Common myeloid progenitor, CD34-positive (primary cell): ENCODE measurements at regions not wholly inside any gene's neighbourhood (a gene's known extent, or its start where the extent isn't known, plus 50 kb on each side); places are given as distances from the start of the nearest gene placed in this dataset.

ENCODE experiments used
- CTCF ChIA-PET: fragments of 350-600 bp; sonication (Branson Sonifier 250); formaldehyde crosslinking; loops from one replicate; lab custom pipeline; 2021; ENCODE audit warnings: antibody characterized with exemption; lab: Charles Lee
- POLR2A ChIA-PET: fragments of 350-600 bp; sonication (Branson Sonifier 250); formaldehyde crosslinking; loops from one replicate; lab custom pipeline; 2021; ENCODE audit warnings: antibody characterized with exemption; lab: Charles Lee
- DNase-seq, 3 donors: peaks; one replicate each; pipeline versions ENCODE4 v3.0.0 to v3.0.0-alpha.2; 2013
- H3K27ac ChIP-seq, 2 experiments: 1 replicate in 1 of 2; 2 replicates in 1 of 2; pipeline ENCODE4 v1.7.0; 2013; ENCODE audit warnings: inconsistent platforms in 2 of 2, low read length in 2 of 2, mild to moderate bottlenecking in 2 of 2, low read depth in 1 of 2, moderate library complexity in 1 of 2; ENCODE audit not compliant: severe bottlenecking in 2 of 2, insufficient read depth in 1 of 2, poor library complexity in 1 of 2
- H3K27me3 ChIP-seq, 5 experiments: replicated peaks in 2 of 5; 1 replicate in 3 of 5; 2 replicates in 2 of 5; pipeline versions ENCODE4 v1.6.1 to v1.7.0; 2013; ENCODE audit warnings: low read length in 4 of 5, mild to moderate bottlenecking in 2 of 5, moderate library complexity in 2 of 5, inconsistent platforms in 1 of 5; ENCODE audit not compliant: insufficient read depth in 5 of 5, control insufficient read depth in 4 of 5
- H3K36me3 ChIP-seq, 4 experiments: 1 replicate in 2 of 4; 2 replicates in 2 of 4; pipeline versions ENCODE4 v1.6.1 to v1.7.0; 2013; ENCODE audit warnings: low read length in 3 of 4, control low read depth in 1 of 4, mild to moderate bottlenecking in 1 of 4; ENCODE audit not compliant: control insufficient read depth in 4 of 4, insufficient read depth in 4 of 4
- H3K4me1 ChIP-seq, 4 experiments: 1 replicate in 3 of 4; 2 replicates in 1 of 4; pipeline versions ENCODE4 v1.6.1 to v1.7.1; 2013; ENCODE audit warnings: low read length in 3 of 4, mild to moderate bottlenecking in 3 of 4, control low read depth in 1 of 4, inconsistent platforms in 1 of 4, moderate library complexity in 1 of 4; ENCODE audit not compliant: control insufficient read depth in 4 of 4, insufficient read depth in 4 of 4; ENCODE audit errors: control extremely low read depth in 1 of 4
- H3K4me3 ChIP-seq, 7 experiments: 1 replicate in 4 of 7; 2 replicates in 3 of 7; pipeline versions ENCODE4 v1.5.1 to v1.7.0; 2013; ENCODE audit warnings: mild to moderate bottlenecking in 7 of 7, low read length in 6 of 7, moderate library complexity in 6 of 7, inconsistent platforms in 2 of 7, low read depth in 2 of 7, control low read depth in 1 of 7; ENCODE audit not compliant: insufficient read depth in 4 of 7, control insufficient read depth in 1 of 7; ENCODE audit errors: extremely low read depth in 1 of 7
- H3K9me3 ChIP-seq, 5 experiments: 1 replicate in 4 of 5; 2 replicates in 1 of 5; pipeline versions ENCODE4 v1.6.1 to v1.7.1; 2013; ENCODE audit warnings: low read length in 4 of 5, mild to moderate bottlenecking in 2 of 5, inconsistent platforms in 1 of 5, low read depth in 1 of 5, moderate library complexity in 1 of 5; ENCODE audit not compliant: control insufficient read depth in 4 of 5, insufficient read depth in 2 of 5; ENCODE audit errors: control extremely low read depth in 1 of 5
- WGBS: methylation state at CpG from one replicate; pipeline ENCODE4 v1.1.5; 2013; ENCODE audit not compliant: insufficient coverage; 5-methylcytosine and 5-hydroxymethylcytosine counted together

DNA sequence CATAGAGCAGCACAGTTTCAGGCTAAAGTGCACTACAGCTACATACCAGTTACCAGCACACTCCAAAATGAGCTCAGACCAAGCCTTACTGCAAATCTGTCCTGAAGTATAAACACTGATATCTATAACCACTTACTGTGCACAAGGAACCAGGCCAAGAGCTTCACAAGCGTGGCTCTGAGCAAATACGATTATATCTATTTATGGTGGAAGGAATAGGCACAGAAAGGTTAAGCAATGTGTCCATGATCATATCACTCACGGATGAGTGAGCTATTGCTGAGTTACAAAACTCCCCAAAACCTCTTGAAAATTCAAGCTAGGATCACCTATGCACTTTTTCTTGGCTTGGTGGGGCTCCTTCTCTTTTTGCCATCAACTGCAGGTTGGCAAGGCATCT lies 84.9 kb downstream of the GPAM start:
- no peak overlapping the region for H3K4me3 ChIP-seq
- no peaks in the 10 kb centered on the region for H3K4me1 ChIP-seq
- H3K36me3 ChIP-seq = no peaks in the 10 kb centered on the region
- CTCF ChIA-PET = no interaction called here
- H3K9me3 ChIP-seq = peaks cover 0 to 3% (median 0%) of the 10 kb centered on the region in 5 experiments
- POLR2A ChIA-PET = no interaction called here
- no peak overlapping the region for H3K27ac ChIP-seq
- no peaks in the 10 kb centered on the region for H3K27me3 ChIP-seq
- no peak for DNase-seq
- WGBS = 89% methylated on average over 3 of the region's 3 CpGs
